KMS-11 (cell line): ENCODE measurements at regions not wholly inside any gene's neighbourhood (a gene's known extent, or its start where the extent isn't known, plus 50 kb on each side); places are given as distances from the start of the nearest gene placed in this dataset.

Experiments
- H2AFZ ChIP-seq: fragments of 200-600 bp; sonication (generic); 2 replicates; pipeline ENCODE4 v1.6.1; 2016; ENCODE audit warnings: antibody characterized with exemption, mixed run types, low read depth
- H3K27ac ChIP-seq: fragments of 200-600 bp; sonication (generic); 2 replicates; pipeline ENCODE4 v1.6.1; 2016; ENCODE audit warnings: mild to moderate bottlenecking, mixed run types
- H3K27me3 ChIP-seq: fragments of 200-600 bp; sonication (generic); 2 replicates; pipeline ENCODE4 v1.6.1; 2017; ENCODE audit warnings: mild to moderate bottlenecking, low read depth, mixed run types, moderate library complexity; ENCODE audit not compliant: insufficient read depth
- H3K36me3 ChIP-seq: fragments of 200-600 bp; sonication (generic); 2 replicates; pipeline ENCODE4 v1.6.1; 2017; ENCODE audit warnings: mild to moderate bottlenecking, mixed run types; ENCODE audit not compliant: insufficient read depth
- H3K4me1 ChIP-seq: fragments of 200-600 bp; sonication (generic); 2 replicates; pipeline ENCODE4 v1.6.1; 2016; ENCODE audit warnings: mild to moderate bottlenecking, low read depth, mixed run types; ENCODE audit not compliant: poor library complexity, severe bottlenecking
- H3K4me2 ChIP-seq: fragments of 200-600 bp; sonication (generic); 2 replicates; pipeline ENCODE4 v1.7.0; 2016; ENCODE audit warnings: mild to moderate bottlenecking, mixed run types
- H3K4me3 ChIP-seq: fragments of 200-600 bp; sonication (generic); IDR thresholded peaks from 2 replicates; pipeline ENCODE4 v1.6.1; 2017; ENCODE audit warnings: low read depth, low read length, mixed read lengths; ENCODE audit not compliant: insufficient read depth
- H3K79me2 ChIP-seq: fragments of 200-600 bp; sonication (generic); 2 replicates; pipeline ENCODE4 v1.6.1; 2016; ENCODE audit warnings: low read depth, mixed run types; ENCODE audit not compliant: insufficient read depth
- H3K9ac ChIP-seq: fragments of 200-600 bp; sonication (generic); 2 replicates; pipeline ENCODE4 v1.6.1; 2016; ENCODE audit warnings: mild to moderate bottlenecking, mixed run types
- H4K20me1 ChIP-seq: fragments of 200-600 bp; sonication (generic); 2 replicates; pipeline ENCODE4 v1.6.1; 2016; ENCODE audit warnings: mild to moderate bottlenecking, mixed run types; ENCODE audit not compliant: insufficient read depth
- CTCF ChIP-seq: fragments of 200-600 bp; sonication (generic); conservative IDR thresholded peaks from 2 replicates; pipeline ENCODE4 v1.6.1; 2017; ENCODE audit warnings: low read depth, mild to moderate bottlenecking, antibody characterized with exemption, low read length, moderate library complexity, mixed read lengths

- TF ChIP-seq CTCF = no peak
- Histone ChIP-seq H3K4me2 (no peak overlapping the region), H3K4me1 (no peaks in the 10 kb centered on the region), H3K9ac (no peak overlapping the region), H2AFZ (no peak overlapping the region), H3K36me3 (no peaks in the 10 kb centered on the region; the same call in 1 of the 2 replicates), H3K4me3 (no peak overlapping the region), H3K27ac (no peak overlapping the region), H4K20me1 (no peaks in the 10 kb centered on the region), H3K27me3 (no peaks in the 10 kb centered on the region), H3K79me2 (no peaks in the 10 kb centered on the region)
Measured at GRCh38 chr1:182166750-182167149, 105.2 kb upstream of the ZNF648 start.

- Histone ChIP-seq H3K36me3 (no peaks in the 10 kb centered on the region; the same call in 1 of the 2 replicates), H3K4me1 (no peaks in the 10 kb centered on the region), H3K27me3 (no peaks in the 10 kb centered on the region), H3K4me3 (no peak overlapping the region), H2AFZ (no peak overlapping the region), H3K4me2 (no peak overlapping the region), H3K79me2 (no peaks in the 10 kb centered on the region), H3K9ac (no peak overlapping the region), H4K20me1 (no peaks in the 10 kb centered on the region), H3K27ac (no peak overlapping the region)
- no peak for TF ChIP-seq CTCF
Measured at GRCh38 chr1:182166321-182166720, 104.8 kb upstream of the ZNF648 start.

- no peak overlapping the region for H3K4me3 ChIP-seq
- no peak overlapping the region for H3K4me2 ChIP-seq
- H2AFZ ChIP-seq = no peak overlapping the region
- no peak for TF ChIP-seq CTCF
- H4K20me1 ChIP-seq = no peaks in the 10 kb centered on the region
- H3K4me1 ChIP-seq = no peaks in the 10 kb centered on the region
- H3K27me3 ChIP-seq = no peaks in the 10 kb centered on the region
- no peak overlapping the region for H3K27ac ChIP-seq
- H3K9ac ChIP-seq = no peak overlapping the region
- no peaks in the 10 kb centered on the region for H3K79me2 ChIP-seq
- no peaks in the 10 kb centered on the region; the same call in 1 of the 2 replicates for H3K36me3 ChIP-seq
Measured at GRCh38 chr1:182164273-182164672, 102.8 kb upstream of the ZNF648 start.

GRCh38 chr1:182163821-182164223 is 102.3 kb upstream of the ZNF648 start:
- H3K36me3 ChIP-seq = no peaks in the 10 kb centered on the region
- no peak overlapping the region for H3K27ac ChIP-seq
- no peaks in the 10 kb centered on the region for H4K20me1 ChIP-seq
- H3K79me2 ChIP-seq = no peaks in the 10 kb centered on the region
- no peak for TF ChIP-seq CTCF
- no peaks in the 10 kb centered on the region for H3K27me3 ChIP-seq
- H2AFZ ChIP-seq = no peak overlapping the region
- no peak overlapping the region for H3K4me3 ChIP-seq
- no peaks in the 10 kb centered on the region for H3K4me1 ChIP-seq
- H3K9ac ChIP-seq = no peak overlapping the region
- no peak overlapping the region for H3K4me2 ChIP-seq
